GM12878 (cell line): ENCODE measurements at regions not wholly inside any gene's neighbourhood (a gene's known extent, or its start where the extent isn't known, plus 50 kb on each side); places are given as distances from the start of the nearest gene placed in this dataset.

ENCODE experiments used
- CBX5 ChIP-seq: sonication (generic); IDR thresholded peaks from 2 replicates; pipeline ENCODE4 v1.6.1; 2016; ENCODE audit warnings: low read depth, moderate library complexity, mild to moderate bottlenecking, inconsistent platforms
- MTA3 ChIP-seq: IDR thresholded peaks from 2 replicates; pipeline ENCODE4 v1.6.1; 2012; ENCODE audit warnings: low read length, inconsistent platforms, borderline replicate concordance
- SMARCA5 ChIP-seq: fragments of 450-650 bp; IDR thresholded peaks from 2 replicates; pipeline ENCODE4 v1.6.1; 2017; ENCODE audit warnings: mild to moderate bottlenecking
- SREBF2 ChIP-seq: IDR thresholded peaks from 2 replicates; pipeline ENCODE4 v1.6.1; 2012; ENCODE audit warnings: mild to moderate bottlenecking, low read length
- TF ChIP-seq, protein P1 (sequence below): fragments of 450-650 bp; formaldehyde crosslinking; IDR thresholded peaks from 2 replicates; pipeline ENCODE4 v1.4.0; 2022; ENCODE audit warnings: mild to moderate bottlenecking, moderate library complexity
- TF ChIP-seq, protein P2 (sequence below): fragments of 450-650 bp; formaldehyde crosslinking; IDR thresholded peaks from 2 replicates; pipeline ENCODE4 v1.4.0; 2020; ENCODE audit warnings: mild to moderate bottlenecking, moderate library complexity
- TF ChIP-seq, protein P3 (sequence below): fragments of 450-650 bp; IDR thresholded peaks from 2 replicates; pipeline ENCODE4 v1.6.1; 2017; ENCODE audit warnings: antibody characterized with exemption, mild to moderate bottlenecking, moderate library complexity

DNA sequence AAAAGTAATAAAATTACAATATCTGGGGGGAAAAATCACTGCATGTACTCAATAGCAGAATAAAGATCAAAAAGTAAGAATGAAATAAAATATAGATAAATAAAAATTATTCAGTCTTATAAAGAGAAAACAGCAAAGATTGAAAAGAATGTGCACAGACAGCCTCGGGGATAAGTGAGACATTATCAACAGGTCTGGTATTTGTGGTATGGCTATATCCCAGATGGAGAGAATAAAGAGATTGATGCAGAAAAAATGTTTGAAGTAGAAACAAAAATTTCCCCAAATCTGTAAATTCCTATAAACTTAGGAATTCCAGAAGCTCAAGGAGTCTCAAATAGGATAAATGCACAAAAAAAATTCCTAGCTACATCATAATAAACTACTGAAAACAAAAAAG, 74.5 kb upstream of the LUZP2 start (continued):
- TF ChIP-seq, protein P1, sequence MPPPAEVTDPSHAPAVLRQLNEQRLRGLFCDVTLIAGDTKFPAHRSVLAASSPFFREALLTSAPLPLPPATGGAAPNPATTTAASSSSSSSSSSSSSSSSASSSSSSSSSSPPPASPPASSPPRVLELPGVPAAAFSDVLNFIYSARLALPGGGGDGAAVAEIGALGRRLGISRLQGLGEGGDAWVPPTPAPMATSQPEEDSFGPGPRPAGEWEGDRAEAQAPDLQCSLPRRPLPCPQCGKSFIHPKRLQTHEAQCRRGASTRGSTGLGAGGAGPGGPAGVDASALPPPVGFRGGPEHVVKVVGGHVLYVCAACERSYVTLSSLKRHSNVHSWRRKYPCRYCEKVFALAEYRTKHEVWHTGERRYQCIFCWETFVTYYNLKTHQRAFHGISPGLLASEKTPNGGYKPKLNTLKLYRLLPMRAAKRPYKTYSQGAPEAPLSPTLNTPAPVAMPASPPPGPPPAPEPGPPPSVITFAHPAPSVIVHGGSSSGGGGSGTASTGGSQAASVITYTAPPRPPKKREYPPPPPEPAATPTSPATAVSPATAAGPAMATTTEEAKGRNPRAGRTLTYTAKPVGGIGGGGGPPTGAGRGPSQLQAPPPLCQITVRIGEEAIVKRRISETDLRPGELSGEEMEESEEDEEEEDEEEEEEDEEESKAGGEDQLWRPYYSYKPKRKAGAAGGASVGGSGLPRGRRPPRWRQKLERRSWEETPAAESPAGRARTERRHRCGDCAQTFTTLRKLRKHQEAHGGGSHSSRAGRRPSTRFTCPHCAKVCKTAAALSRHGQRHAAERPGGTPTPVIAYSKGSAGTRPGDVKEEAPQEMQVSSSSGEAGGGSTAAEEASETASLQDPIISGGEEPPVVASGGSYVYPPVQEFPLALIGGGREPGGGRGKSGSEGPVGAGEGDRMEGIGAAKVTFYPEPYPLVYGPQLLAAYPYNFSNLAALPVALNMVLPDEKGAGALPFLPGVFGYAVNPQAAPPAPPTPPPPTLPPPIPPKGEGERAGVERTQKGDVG (CRISPR knock-in tag): no peak
- TF ChIP-seq, protein P2, sequence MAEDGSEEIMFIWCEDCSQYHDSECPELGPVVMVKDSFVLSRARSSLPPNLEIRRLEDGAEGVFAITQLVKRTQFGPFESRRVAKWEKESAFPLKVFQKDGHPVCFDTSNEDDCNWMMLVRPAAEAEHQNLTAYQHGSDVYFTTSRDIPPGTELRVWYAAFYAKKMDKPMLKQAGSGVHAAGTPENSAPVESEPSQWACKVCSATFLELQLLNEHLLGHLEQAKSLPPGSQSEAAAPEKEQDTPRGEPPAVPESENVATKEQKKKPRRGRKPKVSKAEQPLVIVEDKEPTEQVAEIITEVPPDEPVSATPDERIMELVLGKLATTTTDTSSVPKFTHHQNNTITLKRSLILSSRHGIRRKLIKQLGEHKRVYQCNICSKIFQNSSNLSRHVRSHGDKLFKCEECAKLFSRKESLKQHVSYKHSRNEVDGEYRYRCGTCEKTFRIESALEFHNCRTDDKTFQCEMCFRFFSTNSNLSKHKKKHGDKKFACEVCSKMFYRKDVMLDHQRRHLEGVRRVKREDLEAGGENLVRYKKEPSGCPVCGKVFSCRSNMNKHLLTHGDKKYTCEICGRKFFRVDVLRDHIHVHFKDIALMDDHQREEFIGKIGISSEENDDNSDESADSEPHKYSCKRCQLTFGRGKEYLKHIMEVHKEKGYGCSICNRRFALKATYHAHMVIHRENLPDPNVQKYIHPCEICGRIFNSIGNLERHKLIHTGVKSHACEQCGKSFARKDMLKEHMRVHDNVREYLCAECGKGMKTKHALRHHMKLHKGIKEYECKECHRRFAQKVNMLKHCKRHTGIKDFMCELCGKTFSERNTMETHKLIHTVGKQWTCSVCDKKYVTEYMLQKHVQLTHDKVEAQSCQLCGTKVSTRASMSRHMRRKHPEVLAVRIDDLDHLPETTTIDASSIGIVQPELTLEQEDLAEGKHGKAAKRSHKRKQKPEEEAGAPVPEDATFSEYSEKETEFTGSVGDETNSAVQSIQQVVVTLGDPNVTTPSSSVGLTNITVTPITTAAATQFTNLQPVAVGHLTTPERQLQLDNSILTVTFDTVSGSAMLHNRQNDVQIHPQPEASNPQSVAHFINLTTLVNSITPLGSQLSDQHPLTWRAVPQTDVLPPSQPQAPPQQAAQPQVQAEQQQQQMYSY: no peak
- TF ChIP-seq SMARCA5: no peak
- no peak for TF ChIP-seq MTA3
- TF ChIP-seq, protein P3, sequence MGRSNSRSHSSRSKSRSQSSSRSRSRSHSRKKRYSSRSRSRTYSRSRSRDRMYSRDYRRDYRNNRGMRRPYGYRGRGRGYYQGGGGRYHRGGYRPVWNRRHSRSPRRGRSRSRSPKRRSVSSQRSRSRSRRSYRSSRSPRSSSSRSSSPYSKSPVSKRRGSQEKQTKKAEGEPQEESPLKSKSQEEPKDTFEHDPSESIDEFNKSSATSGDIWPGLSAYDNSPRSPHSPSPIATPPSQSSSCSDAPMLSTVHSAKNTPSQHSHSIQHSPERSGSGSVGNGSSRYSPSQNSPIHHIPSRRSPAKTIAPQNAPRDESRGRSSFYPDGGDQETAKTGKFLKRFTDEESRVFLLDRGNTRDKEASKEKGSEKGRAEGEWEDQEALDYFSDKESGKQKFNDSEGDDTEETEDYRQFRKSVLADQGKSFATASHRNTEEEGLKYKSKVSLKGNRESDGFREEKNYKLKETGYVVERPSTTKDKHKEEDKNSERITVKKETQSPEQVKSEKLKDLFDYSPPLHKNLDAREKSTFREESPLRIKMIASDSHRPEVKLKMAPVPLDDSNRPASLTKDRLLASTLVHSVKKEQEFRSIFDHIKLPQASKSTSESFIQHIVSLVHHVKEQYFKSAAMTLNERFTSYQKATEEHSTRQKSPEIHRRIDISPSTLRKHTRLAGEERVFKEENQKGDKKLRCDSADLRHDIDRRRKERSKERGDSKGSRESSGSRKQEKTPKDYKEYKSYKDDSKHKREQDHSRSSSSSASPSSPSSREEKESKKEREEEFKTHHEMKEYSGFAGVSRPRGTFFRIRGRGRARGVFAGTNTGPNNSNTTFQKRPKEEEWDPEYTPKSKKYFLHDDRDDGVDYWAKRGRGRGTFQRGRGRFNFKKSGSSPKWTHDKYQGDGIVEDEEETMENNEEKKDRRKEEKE: no peak
- TF ChIP-seq CBX5: no peak
- TF ChIP-seq SREBF2: no peak
